HPDE6-E6E7 (cell line): ENCODE measurements at regions not wholly inside any gene's neighbourhood (a gene's known extent, or its start where the extent isn't known, plus 50 kb on each side); places are given as distances from the start of the nearest gene placed in this dataset.

Source experiments
- DNase-seq: peaks from one replicate; pipeline ENCODE4 v3.0.0; 2011; ENCODE audit warnings: missing footprints; ENCODE audit errors: extremely low spot score

- no peak for DNase-seq
Observed at GRCh38 chr12:94062194-94062593, 86.2 kb upstream of the PLXNC1 start.

DNA sequence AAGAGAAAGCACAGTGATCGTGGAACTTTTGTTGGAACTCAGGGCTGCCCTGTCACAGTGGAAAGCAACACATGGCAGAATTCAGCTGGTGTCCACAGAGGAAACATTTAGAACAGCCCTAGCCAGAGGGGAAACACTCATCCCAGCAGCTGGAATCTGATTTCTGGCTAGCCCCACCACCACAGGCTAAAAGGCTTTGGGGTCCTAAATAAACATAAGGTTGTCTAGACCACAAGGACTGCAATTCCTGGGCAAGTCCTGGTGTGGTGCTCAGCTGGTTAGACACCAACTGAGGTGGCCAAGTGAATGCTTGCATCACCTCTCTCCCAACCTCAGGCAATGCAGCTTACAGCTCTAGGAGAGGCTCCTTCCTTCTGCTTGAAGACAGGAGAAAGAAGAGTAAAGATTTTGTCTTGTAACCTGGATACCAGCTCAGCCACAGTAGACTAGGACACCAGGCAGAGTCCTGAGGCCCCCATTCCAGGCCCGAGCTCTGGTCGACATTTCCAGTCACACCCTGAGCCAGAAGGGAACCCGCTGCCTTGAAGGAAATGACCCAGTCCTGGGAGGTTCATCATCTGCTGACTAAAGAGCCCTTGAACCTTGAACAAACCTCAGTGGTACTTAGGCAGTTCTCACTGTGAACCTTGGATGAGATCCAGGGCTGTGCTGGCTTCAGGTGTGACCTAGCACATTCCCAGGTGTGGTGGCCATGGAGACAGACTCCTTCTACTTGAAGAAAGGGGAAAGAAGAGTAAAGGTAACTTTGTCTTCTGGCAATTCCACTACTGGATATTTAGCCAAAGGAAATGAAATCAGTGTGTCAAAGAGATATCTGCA lies 85.4 kb upstream of the PLXNC1 start:
- no peak for DNase-seq

- DNase-seq: no peak
Observed at GRCh38 chr12:94070520-94070919, 77.9 kb upstream of the PLXNC1 start.

GRCh38 chr12:94071258-94071657 lies 77.1 kb upstream of the PLXNC1 start:
- DNase-seq: no peak

DNA sequence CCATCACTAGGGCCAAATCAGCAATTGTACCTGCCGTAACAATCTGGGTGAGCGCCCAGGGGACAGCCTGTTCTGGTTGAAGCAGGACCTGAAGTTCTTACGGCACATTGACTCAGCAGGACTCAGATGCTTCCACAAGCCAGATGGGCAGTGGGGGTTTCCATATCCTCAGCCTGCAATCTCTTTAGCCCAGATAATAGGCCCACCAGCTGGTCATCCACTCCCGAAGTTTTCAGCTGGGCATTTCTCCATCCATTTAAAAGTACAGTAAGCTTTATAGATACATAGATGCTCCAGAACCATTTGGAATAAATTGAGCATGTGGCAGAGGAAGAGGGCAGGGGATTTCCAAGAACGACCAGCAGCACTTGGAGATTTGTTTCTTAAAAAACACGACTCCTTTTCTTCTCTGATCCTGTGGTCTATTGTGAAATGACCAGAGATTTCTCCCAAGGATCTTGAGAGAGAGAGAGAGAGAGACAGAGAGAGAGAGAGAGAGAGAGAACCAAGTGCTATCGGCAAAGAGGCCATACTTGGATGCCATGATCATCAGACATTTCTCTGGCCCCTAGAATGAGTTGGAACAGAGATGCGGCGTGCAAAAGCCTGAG lies 74.8 kb upstream of the PLXNC1 start:
- no peak for DNase-seq

GRCh38 chr12:94074216-94074979 lies 74.0 kb upstream of the PLXNC1 start:
- DNase-seq: no peak

GRCh38 chr12:94074980-94075629 lies 73.3 kb upstream of the PLXNC1 start:
- DNase-seq: peak; percentile 74

DNA sequence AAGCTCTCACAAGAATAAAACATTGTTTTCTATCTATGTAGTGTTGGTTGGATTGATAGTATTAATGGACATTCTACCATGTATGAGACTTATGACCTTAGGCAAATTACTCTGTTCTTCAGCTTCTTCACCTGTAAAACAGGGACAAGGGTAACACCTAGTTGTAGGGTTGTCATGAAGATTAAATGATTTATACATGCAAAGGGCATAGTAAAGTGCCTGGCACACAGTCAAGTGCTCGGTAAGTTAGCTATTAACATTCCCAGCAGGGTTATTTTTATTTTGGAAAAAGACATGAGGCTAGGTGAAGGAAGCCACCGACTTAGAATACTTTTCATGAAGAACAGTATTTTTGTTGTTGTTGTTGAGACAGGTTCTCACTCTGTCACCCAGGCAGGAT lies 71.2 kb upstream of the PLXNC1 start:
- no peak for DNase-seq

- DNase-seq: no peak
Observed at GRCh38 chr12:94078138-94078723, 70.1 kb upstream of the PLXNC1 start.

GRCh38 chr12:94078736-94079509 lies 69.5 kb upstream of the PLXNC1 start:
- no peak for DNase-seq

DNA sequence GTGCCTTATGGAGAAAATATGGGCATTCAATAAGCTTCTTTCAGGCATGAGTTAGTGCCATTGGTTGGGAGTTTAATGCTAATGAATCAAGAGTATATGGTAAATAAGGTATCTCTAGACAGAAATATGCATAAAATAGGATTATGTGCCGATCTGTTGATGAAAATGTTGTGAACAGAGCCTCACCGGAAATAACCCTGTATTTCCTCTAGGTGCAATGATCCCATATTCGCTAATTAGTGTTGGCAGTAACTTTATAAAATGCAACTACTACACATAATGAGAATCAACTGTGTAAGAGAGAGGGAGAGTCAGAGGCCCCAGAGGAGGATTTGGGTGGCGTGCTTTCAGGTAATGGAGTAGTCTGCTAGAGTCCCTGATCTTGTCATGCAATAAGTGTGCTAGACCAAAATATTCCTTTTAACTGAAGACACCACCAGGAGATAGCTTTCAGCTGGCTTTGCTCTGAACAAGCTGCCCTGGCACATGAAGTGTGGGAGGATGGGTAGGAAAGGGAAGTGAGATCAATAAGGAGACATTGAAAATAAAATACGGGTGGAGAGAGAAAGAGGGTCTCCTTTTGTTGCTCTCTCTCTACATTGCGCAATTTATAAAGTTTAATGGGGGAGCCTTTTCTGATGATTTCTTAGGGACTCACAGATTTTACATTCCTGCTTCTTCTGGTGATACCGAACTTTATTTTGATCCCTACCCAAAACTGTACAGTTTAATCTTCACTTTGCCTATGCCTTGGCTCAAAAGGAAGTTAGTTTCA lies 68.6 kb upstream of the PLXNC1 start:
- DNase-seq: no peak

DNA sequence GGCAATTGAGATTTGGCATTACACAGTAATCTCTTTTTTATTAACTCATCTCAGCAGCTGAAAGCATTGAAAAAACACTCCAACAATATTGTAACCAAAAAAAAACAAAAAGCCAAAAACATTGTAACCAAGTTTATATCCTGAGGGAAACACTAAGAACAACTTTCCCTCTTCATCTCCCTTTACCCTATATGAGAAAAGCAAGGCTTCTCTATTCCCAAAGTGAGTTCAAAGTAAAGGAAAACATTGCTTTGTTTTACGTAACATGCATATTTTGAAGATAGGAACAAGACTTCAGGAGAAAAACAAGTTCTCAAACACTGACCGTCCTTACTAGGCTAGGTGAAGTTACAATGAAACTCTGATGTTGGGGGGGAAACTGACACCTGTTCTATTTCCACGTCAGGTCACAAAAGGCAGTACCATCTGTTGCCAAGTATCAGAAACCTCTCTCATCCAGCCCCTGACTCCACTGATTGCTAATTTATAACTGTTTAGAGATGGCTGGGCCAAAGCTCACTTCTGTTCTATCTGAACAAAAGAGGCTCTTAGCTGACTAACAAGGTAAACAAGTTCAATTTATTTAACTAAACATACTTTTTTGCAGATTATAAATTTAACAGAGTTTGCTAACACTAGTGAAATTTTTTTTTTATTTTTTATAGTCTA lies 67.9 kb upstream of the PLXNC1 start:
- no peak for DNase-seq

- DNase-seq: no peak
Observed at GRCh38 chr12:94082690-94083089, 65.7 kb upstream of the PLXNC1 start.

DNA sequence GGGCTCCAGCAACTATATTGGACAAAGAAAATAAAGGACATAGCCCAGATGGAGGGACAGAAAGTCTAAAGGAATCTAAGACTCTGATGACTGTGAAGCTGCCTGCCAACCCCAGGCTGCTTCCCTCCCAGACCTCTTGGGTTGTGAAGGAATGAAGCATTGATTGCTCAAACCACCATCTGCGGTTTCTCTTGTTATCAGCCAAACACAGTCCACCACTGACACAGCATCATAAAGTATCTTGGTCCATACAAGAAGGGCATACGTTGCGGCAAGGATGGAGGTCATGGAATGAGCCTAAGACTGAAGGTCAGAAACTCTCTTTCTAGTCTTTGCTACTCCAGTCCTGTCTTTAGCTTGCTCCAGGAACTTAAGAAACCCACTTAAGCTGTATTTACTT lies 58.5 kb upstream of the PLXNC1 start:
- DNase-seq: no peak

DNA sequence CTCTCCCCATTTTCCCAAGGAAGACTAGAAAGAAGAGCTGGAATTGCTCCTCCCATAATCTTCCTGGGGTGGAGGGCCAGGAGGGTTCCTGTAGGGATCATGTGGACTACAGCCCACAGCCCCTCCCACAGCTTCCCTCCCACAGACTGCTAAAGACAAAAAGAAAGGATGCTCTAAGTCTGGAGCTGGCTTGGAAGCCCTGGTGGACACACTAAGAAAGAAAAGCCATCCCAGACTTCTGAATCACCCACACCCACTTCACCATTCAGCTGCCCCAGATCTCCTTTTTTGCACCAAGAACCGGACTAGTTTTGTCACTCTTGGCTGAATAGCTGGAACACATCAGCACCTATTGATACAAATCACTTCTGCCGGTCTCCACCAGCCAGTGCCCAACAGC lies 56.8 kb upstream of the PLXNC1 start:
- DNase-seq: no peak

DNA sequence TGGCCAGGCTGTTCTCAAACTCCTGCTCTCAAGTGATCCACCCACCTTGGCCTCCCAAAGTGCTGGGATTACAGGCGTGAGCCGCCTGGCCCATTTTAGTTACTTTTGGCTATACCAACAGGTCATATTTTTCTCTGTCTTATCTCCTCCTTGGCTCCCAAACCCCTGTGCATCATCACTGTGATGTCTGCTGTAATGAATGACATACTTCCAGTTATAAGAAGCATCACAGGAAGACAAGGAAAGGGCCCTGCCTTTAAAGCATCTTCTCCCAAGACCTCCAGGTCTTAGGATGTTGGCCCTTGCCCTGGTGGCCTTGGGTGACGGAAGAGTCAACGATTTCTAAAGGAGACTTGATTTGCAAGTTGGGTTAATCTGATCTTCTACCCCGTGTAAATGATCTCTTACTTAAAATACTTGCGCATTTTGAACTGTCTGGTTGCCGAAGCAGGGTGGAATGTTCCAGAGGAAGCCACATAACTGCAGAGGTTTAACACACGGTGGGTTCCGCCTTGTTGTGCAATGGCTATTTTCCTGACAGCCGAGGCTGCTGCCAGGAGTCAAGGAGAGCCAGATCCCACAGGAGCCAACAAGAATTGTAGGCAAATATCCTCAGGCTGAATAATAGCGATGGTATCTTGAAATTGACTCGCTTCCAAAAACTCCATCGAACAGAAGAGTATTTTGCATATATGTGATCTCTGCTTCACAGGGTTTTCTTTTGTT lies 55.7 kb upstream of the PLXNC1 start:
- no peak for DNase-seq

DNA sequence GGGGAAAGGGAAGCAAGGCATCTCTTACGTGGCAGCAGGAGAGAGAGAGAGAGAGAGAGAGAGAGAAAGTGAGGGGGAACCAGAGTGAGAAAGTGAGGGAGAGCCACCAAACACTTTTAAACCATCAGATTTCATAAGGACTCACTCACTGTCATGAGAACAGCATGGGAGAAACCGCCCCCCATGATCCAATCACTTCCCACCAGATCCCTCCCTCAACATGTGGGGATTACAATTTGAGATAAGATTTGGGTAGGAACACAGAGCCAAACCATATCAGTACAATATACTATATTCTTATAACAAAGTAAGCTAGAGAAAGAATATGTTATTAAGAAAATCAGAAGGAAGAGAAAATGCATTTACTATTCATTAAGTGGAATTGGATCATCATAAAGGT lies 53.7 kb upstream of the PLXNC1 start:
- no peak for DNase-seq

GRCh38 chr12:94095618-94096017 lies 52.8 kb upstream of the PLXNC1 start:
- DNase-seq: no peak

GRCh38 chr12:94098466-94098865 lies 49.9 kb upstream of the PLXNC1 start:
- no peak for DNase-seq
